ENCODE measurements at regions not wholly inside any gene's neighbourhood (a gene's known extent, or its start where the extent isn't known, plus 50 kb on each side); places are given as distances from the start of the nearest gene placed in this dataset.

- TF ChIP-seq CTCF (IDR thresholded peaks at IDR 0.05; ENCODE audit: low read depth, low read length), result no peak
- in situ Hi-C loops (cut with HindIII; ENCODE audit: low sequenced_read_pairs), result no loop called here
- DNase-seq (ENCODE audit: low read depth, low spot score), result no peak
- H3K4me3 ChIP-seq (ENCODE audit: low read depth, low read length), result no peak overlapping the region
Observed at GRCh38 chr2:217443601-217444000, 559.2 kb downstream of the TNS1 start.

- no peak for DNase-seq (ENCODE audit: low read depth, low spot score)
- no peak for TF ChIP-seq CTCF (IDR thresholded peaks at IDR 0.05; ENCODE audit: low read depth, low read length)
- H3K4me3 ChIP-seq (ENCODE audit: low read depth, low read length), result no peak overlapping the region
- in situ Hi-C loops (cut with HindIII; ENCODE audit: low sequenced_read_pairs), result no loop called here
Observed at GRCh38 chr2:217440000-217440399, 562.8 kb downstream of the TNS1 start.

- DNase-seq (ENCODE audit: low read depth, low spot score), result no peak
- TF ChIP-seq CTCF (IDR thresholded peaks at IDR 0.05; ENCODE audit: low read depth, low read length), result no peak
- no peak overlapping the region for H3K4me3 ChIP-seq (ENCODE audit: low read depth, low read length)
- in situ Hi-C loops (cut with HindIII; ENCODE audit: low sequenced_read_pairs), result no loop called here
Observed at GRCh38 chr2:217438821-217439220, 564.0 kb downstream of the TNS1 start.

GRCh38 chr2:217438136-217438535 is 564.7 kb downstream of the TNS1 start:
- in situ Hi-C loops (cut with HindIII; ENCODE audit: low sequenced_read_pairs), result no loop called here
- DNase-seq (ENCODE audit: low read depth, low spot score), result no peak
- TF ChIP-seq CTCF (IDR thresholded peaks at IDR 0.05; ENCODE audit: low read depth, low read length), result no peak
- H3K4me3 ChIP-seq (ENCODE audit: low read depth, low read length), result no peak overlapping the region

GRCh38 chr2:217437290-217437870 is 565.4 kb downstream of the TNS1 start:
- no peak for TF ChIP-seq CTCF (IDR thresholded peaks at IDR 0.05; ENCODE audit: low read depth, low read length)
- in situ Hi-C loops (cut with HindIII; ENCODE audit: low sequenced_read_pairs), result no loop called here
- H3K4me3 ChIP-seq (ENCODE audit: low read depth, low read length), result no peak overlapping the region
- no peak for DNase-seq (ENCODE audit: low read depth, low spot score)

GRCh38 chr2:217436386-217436785 is 566.4 kb downstream of the TNS1 start:
- in situ Hi-C loops (cut with HindIII; ENCODE audit: low sequenced_read_pairs), result no loop called here
- TF ChIP-seq CTCF (IDR thresholded peaks at IDR 0.05; ENCODE audit: low read depth, low read length), result no peak
- H3K4me3 ChIP-seq (ENCODE audit: low read depth, low read length), result no peak overlapping the region
- no peak for DNase-seq (ENCODE audit: low read depth, low spot score)

Data from astrocyte of the spinal cord (primary cell).